Activated naive CD8-positive, alpha-beta T cell treated with anti-CD3 and anti-CD28 coated beads, Interleukin-2, amount 50 U/mL, for 16 hours (primary cell): ENCODE measurements at regions not wholly inside any gene's neighbourhood (a gene's known extent, or its start where the extent isn't known, plus 50 kb on each side); places are given as distances from the start of the nearest gene placed in this dataset.

Source experiments
- DNase-seq: peaks from one replicate; pipeline ENCODE4 v3.0.0-alpha.2; 2020; ENCODE audit warnings: low read depth, low spot score

DNA sequence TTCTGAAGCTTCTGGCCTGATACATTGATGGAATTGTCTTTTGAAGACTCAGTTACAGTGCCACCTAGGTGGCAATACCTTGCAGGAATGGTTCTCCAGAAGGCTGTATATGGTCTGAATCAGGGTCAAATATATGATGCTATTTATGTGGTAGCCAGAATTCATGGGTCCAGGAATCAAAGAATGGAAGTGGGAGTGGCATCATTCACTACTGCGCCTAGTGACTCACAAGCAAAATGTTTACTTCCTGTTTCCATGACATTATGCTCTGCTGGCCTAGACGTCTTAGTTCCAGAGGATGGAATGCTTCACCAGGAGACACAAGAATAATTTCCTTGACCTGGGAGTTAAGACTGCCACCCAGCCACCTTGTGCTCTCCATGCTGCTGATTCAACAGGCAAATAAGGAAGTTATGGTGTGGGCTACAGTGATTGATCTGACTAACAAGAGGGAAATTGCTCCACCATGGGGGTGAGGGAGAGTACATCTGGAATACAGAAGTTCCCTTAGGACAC lies 491.8 kb downstream of the ETS1 start:
- DNase-seq = no peak

DNA sequence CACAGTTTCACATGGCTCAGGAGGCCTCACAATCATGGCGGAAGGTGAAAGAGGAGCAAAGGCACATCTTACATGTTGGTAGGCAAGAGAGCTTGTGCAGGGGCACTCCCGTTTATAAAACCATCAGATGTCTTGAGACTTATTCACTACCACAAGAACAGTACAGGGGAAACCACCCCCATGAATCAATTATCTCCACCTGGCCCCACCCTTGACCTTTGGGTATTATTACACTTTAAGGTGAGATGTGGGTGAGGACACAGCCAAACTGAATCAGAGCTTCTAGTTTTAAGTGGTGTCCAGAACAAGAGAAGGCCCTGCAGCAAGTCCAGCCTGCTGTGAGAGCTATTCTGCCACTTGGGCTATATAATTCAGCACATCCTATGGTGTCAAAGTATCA lies 493.7 kb downstream of the ETS1 start:
- DNase-seq = no peak

DNA sequence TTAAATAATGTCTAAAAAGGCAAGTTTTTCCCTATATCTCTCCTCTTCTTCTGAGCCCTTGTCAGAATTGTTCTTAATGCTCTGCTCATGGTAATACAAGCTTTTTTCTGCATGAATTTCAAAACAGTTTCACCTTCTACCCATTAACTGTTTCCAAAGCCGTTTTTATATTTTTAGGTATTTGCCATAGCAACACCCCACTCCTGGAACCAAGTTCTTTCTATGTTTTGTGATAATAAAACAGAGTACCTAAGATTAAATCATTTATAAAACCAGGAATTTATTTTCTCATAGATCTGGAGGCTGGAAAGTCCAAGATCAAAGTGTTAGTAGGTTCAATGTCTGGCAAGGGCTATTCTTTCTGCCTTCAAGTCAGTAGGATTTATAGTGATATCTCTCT lies 497.4 kb downstream of the ETS1 start:
- no peak for DNase-seq

DNA sequence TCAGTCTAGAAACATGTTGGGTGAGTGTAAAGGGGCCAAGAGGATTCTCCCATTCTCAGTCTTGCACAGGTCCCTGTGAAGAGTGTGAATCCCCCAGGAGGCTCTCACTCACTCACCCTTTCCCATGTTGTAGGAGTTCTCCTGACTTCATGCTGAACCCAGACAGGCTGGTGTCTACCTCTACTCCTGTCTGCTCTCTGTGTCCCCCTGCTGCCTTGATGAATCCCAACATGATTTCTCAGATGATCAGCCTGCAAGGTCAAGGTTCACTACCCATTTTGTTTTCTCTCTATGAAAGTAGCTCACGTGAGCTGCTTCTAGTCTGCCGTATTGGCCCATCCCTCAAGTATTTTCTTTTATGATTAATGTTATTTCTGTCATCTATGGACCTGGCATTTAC lies 500.6 kb downstream of the ETS1 start:
- no peak for DNase-seq

DNA sequence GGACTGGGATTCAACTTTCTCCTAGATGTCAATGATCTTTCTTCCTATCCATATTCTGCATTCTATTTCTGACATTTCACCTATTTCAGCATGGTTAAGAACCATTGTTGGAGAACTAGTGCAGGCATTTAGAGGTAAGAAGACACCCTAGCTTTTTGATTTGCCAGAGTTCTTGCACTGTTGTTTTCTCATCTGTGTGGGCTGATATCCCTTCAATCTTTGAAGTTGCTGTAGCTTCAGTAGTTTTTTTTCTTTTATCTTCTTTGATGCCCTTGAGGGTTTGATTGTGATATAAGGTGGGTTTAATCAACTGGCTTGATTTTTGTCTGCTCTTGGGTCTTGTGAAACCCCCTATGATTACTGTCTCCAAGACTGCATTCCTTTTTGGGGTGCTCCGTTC lies 502.1 kb downstream of the ETS1 start:
- DNase-seq = no peak

DNA sequence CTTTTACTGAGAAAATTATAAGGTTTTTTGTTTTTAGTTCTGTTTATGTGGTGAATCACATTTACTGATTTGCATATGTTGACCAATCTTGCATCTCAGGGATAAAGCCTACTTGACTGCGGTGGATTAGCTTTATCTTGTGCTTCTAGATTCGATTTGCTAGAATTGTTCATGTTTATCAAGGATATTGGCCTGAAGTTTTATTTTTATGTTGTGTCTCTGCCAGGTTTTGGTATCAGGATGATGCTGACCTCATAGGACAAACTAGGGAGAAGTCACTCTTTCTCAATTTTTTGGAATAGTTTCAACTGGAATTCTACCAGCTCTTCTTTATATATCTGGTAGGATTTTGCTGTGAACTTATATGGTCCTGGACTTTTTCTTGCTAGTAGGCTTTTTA lies 504.8 kb downstream of the ETS1 start:
- no peak for DNase-seq

DNA sequence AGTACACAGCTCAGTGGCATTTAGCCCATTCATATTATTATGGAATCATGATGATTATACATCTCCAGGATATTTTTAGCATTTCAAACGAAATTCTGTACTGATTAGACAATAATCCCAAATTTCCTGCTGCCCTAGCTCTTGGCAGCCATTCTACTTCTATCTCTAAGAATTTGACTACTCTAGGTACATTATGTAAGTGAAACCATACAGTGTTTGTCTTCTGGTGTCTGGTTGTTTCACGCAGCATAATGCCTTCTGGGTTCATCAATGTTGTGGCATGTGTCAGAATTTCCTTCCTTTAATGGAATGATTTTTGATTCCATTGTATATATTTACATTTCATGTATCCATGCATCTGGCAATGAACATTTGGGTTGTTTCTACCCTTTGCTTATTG lies 517.7 kb downstream of the ETS1 start:
- DNase-seq = no peak

DNA sequence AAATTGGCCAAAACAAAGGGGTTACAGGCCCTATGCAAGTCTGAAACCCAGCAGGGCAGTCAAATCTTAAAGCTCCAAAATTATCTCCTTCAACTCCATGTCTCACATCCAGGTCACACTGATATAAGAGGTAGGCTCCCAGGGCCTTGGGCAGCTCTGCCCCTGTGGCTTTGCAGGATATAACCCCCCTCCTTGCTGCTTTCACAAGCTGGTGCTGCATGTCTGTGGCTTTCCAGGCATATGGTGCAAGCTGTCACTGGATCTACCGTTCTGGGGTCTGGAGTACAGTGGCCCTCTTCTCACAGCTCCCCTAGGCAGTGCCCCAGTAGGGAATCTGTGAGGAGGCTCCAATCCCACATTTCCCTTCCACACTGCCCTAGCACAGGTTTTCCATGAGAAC lies 519.6 kb downstream of the ETS1 start:
- DNase-seq = no peak

DNA sequence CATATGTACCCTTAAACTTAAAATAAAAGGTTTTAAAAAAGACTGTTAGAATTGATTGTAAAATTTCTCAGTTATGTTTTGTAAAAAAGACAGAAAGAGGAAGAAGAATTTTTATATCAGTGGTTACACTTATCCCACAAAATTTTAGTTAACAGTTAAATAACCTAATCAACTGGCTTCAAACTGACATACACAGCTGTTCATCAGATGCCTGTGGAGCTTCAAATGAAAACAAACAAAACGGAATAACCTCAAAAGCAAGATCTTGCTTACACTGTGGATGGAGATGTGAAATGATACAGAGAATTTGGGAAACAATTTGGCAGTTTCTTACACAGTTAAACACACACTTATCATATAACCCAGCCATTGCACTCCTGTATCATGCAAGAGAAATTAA lies 521.0 kb downstream of the ETS1 start:
- no peak for DNase-seq

DNA sequence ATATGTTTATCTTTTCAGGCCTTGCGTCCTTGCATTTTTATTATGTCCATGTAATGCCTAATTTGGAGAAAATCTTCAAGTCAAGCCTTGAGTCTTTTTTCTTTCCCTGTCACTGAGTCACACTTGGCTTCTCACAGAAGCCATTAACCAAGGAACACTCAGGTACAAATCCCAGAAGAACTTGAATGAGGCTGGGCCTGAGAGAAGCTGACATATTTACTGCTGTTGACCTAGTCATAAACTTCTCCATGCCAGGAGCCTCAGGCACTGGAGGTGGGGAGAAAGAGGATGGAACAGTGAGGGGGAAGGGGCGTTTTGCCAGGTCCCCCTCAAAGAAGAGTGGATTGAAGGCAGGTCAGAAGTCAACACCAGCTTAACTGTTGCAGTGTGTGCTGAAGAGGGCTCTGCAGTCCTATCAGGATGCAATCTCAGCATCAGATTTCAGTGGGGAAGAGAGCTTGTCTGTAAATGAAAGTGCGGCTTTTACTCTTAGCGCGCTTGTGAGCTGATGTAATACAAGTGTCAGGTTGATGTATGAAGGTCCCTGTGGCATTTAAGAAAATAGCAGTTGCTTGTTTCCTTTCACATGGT lies 526.0 kb downstream of the ETS1 start:
- DNase-seq = no peak

DNA sequence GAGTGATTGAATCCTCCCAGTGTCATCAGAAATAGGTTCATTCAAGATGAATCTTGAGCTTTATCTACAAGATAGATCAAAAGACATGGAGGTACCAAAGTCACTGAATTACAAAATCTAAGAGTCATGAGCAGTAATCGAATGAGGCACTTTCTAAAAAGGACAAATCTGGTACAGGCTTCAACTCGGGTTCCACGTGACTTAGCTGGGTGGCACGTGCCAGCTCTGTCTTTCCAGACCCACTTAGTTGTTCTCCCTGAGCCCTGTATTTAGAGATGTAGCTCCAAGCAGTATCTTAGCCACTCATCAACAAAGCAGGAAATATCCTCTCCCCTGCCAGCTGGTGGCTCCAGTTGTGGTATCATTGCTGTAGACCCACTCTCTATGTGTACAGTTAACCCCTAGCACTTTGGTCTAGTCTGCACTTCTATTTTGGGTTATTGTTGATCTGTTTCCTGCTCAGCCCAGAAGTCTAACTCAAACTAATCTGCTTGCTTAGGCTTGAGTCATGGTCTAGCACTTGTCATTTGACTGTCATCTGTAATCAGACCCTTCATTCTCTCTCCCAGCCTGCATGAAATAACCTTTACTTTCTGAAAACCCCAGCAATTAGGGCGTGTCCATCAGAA lies 528.7 kb downstream of the ETS1 start:
- no peak for DNase-seq

DNA sequence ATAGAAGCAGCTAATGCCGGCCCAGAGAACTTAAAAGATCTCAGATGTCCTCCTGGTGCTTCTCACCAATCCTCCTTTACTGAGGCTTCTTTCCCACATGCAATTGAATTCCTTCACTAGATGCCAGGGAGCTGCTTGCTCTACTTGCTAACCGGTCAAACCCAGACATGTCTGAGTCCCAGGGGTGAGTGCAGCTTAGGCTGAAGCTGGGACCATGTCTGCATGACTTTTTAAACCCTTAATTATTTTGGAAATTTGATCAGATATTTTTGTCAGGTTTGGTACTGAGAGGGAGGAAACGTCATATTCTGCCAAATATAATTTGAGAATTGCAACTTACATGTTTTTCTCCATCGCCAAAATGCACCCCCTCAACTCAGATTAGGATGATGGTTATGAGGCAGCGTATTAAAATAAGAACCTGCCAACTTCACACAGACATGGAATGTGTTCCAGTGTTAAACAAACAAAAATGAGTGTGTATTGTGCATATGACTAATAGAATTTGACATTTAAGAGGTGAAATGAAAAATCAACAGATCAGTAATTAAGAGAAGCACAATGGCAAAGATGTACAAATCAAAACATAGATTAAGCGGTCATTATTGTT lies 529.5 kb downstream of the ETS1 start:
- no peak for DNase-seq

DNA sequence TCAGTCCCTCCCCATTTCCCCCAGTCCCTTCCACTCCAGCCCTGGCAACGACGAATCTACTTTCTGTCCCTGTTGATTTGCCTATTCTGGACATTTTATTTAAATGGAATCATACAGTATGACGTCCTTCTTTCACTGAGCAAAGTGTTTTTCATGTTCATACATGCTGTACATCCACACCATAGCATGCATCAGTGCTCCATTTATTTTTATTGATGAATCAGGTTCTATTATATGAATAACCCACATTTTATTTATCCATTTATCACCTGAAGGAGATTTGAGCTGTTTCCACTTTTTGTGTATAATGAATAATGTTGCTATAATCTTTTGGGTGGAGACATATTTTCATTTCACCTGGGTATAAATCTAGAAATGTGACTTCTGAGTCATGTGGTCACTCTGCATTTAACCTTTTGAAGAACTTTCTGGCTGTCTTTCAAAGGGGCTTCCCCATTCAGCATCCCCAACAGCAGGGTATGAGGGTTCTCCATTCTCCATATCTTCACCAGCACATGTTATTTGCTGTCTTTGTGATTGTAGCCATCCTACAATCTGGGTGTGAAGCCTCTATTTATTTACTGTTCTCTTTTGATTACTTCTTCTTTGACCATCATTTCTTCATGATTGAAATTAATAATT lies 531.7 kb downstream of the ETS1 start:
- DNase-seq = no peak

DNA sequence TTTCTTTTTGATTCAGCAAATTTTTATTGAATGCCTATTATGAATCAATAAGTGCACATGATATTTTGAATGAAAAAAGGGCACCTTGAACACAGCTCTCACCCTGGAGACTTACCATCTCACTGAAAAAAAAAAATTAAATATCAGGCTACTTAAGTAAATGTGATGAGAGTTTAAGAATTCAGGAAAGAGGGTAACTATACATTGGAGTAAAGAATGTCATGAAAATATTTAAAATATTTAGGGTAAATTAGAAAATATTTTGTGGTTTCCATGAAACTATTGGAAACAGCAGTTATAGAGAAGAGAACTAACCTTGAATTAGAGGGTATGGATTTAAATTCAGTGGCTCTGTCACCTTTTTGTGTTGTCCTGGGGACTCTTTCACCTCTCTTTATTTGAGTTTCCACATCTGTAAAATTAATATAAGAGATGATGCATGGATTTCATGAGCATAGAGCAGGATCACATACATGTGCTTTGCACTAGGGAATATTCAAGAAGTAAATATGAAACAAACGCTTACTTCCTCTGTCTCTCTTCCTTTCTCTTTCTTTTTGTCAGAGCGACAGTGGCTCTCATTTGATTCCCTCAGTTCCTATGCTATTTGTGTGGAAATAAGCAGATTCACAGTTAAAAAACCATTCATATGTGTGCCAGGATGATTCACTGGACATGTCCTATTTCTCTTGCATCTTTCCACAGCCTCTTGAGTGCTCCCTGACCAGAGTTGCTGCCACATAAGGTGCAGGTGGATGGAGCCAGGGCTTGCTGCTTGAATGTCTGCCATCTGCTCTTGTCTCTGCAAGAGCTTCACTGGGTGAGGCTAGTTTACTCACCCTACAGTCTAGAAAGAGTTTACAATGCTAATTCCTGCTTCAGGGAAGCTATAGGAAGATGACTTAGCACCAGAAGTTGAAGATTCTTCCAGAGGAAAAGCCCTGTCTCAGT lies 533.1 kb downstream of the ETS1 start:
- no peak for DNase-seq

DNA sequence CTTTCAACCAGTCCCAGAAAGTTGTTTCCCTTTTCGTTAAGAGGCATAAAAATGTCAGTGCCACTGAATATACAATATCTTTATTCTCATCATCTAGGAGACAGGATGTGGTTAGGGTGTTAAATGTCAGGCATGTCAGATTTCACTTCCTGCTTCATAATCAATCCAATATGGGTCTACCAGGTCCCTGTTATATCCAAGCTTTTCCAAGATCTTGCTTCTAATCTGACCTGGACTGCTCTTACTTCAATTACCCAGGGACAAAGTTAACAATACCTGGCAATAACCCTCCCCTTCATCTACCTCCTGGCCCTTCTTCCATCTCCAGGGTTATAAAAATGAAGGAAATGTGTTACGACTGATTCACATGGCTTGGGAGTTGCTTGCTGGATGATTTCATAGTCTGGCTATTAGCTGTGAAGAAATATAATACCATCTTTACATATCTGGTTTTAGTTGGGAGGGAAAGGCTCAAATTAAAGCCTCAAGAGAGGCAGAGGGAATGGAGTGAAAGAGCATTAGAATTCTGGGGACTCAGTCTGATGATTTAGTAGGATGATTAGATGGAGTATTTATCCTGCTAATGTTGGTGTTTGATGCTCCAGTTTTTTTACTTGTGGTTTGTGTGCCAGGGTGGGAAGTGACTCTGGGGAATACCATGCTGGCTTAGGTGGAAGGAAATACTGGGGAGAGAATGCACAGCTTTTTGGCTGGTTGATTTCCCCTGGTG lies 534.3 kb downstream of the ETS1 start:
- no peak for DNase-seq

DNA sequence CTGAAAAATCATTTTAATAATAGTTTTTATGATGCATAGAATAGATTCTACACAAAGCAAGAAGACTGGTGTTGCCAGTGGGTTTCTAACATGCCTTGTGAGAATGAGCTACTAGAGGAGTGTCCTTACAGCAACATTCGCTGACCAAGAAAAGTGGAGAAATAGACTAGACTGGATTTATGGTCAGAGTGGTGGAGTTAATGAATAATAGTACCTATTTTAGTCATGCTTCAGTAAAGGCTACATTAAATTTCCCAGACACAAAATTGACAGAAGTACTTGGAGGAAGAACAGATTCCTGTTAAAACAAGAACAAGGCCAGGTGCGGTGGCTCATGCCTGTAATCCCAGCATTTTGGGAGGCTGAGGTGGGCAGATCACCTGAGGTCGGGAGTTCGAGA lies 539.2 kb downstream of the ETS1 start:
- DNase-seq = no peak

DNA sequence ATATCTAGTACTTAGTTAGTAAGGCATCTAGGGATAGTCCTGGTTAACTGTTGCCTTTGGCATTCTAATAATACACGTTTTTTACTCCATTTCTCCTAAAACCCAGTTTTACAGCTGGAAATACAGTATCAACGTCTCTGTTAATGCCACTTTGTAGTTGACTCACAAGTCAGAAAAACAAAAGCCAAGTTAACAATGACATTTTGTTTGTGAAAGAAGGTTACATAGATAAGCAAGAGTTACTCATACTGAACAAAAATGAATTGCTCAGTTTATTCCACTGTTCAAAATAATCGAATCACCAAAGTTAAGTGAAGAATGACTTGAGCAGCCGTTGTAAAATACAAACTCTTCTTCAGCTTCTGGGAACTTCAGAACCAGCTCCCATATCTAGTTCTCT lies 540.3 kb downstream of the ETS1 start:
- no peak for DNase-seq

DNA sequence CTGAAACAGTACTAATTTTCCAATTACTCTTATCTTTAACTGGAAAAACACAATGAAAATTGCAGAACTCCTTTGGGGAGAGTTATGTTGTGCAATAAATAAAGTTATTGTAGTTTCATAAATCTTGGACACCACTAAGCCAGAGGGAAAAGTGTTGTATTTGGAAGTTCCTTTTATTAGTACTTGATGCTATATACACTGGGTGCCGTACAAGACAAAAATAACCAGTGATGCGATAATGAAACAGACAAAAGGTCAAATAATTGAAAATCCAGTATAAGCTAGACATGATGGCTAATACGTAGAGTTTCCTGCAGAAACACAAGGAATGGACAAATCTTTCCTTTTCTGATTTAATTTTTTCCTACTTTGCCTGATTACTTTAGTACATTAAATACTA lies 541.1 kb downstream of the ETS1 start:
- DNase-seq = no peak

DNA sequence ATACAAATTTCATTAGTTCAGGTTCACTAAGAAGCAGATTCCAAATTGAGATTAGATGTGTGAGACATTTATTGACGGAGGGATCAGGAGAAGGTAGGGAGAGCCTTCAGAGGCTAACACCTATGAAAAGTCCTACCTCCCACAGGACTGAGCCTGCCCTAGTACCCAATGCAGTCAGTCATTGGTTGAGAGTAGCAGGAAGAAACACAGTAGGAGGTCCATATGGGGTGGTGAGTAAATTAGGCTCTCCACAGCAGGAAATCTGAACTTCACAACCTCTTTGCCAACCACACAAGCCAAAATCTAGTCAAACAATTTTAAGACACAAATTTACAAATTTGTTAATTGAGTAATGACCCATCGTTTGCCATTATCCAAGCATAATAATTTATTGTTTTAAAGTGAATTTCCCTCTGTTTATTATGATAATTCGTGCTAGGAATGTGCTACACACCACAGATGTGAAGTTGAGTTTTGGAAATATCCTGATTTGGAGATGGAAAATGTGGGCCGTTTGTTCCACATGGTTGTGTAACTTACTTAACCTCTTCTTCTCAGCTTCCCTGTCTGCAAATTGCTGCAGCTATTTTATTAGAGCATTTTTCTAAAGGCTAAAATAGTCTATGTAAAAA lies 542.1 kb downstream of the ETS1 start:
- DNase-seq = no peak

DNA sequence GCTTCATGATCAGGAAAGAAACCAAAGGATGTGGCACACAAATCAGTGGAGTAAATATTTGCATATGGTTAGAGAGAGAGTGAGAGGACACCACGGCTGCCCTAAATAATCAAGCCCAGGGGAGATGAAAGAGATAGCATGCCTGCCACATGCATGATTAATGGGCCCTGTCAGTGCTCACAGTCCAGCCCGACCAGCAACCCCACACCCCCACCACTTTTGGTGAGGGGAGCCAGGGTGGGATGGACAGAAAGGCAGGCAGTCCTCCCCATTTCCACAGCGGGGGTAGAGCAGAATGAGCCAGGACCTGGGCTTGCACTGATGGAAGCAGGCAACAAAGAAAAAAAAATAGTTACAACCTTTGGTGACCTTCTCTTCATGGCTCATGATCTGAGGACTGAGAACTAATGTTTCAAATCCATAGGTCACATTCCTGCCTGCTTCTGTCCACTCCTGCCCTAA lies 545.0 kb downstream of the ETS1 start:
- DNase-seq = no peak
